Muscle layer of duodenum (tissue), 2 donors: ENCODE measurements at regions not wholly inside any gene's neighbourhood (a gene's known extent, or its start where the extent isn't known, plus 50 kb on each side); places are given as distances from the start of the nearest gene placed in this dataset.

ENCODE experiments used
- H3K27ac ChIP-seq: one replicate; pipeline ENCODE4 v1.7.0; 2013; ENCODE audit warnings: mild to moderate bottlenecking, low read length
- H3K27me3 ChIP-seq: one replicate; pipeline ENCODE4 v1.7.0; 2013; ENCODE audit warnings: low read depth, mild to moderate bottlenecking, control low read depth, low read length
- H3K36me3 ChIP-seq, 2 donors: one replicate each; pipeline ENCODE4 v1.7.0; 2013; ENCODE audit warnings: low read length in 2 of 2, control low read depth in 1 of 2, mild to moderate bottlenecking in 1 of 2; ENCODE audit not compliant: insufficient read depth in 2 of 2, control insufficient read depth in 1 of 2
- H3K4me1 ChIP-seq, 2 donors: one replicate each; pipeline ENCODE4 v1.7.0; 2013; ENCODE audit warnings: low read length in 2 of 2, mild to moderate bottlenecking in 2 of 2, control low read depth in 1 of 2, moderate library complexity in 1 of 2; ENCODE audit not compliant: insufficient read depth in 2 of 2, control insufficient read depth in 1 of 2
- H3K4me3 ChIP-seq, 2 donors: one replicate each; pipeline ENCODE4 v1.7.0; 2013; ENCODE audit warnings: low read length in 2 of 2, low read depth in 1 of 2, mild to moderate bottlenecking in 1 of 2
- H3K9me3 ChIP-seq, 2 donors: one replicate each; pipeline ENCODE4 v1.7.0; 2013; ENCODE audit warnings: low read length in 2 of 2, control low read depth in 1 of 2, mild to moderate bottlenecking in 1 of 2; ENCODE audit not compliant: control insufficient read depth in 1 of 2
- donor health status: healthy.

DNA sequence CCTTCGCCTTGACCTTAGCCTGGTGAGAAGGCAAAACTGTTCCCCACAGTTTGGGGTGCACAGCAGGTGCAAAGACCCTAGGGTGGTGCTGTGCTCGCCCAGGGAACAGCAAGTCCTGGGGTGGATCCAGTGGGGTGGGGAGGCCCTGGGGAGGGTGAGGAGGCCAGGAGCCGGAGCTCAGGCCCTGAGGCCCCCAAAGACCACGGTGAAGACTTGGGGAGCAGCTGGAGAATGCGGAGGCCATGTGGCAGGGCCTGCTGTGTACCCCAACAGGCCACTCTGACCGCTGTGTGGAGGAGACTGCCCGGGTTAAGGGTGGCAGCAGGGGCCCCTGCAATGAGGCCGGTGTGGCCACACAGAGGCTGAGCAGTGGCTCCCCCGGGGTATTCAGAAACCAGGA lies 101.1 kb upstream of the RTL6 start:
- H3K4me1 ChIP-seq: no peaks in the 10 kb centered on the region
- H3K27me3 ChIP-seq: no peaks in the 10 kb centered on the region
- H3K27ac ChIP-seq: no peak overlapping the region
- H3K36me3 ChIP-seq: no peaks in the 10 kb centered on the region
- H3K9me3 ChIP-seq: no peaks in the 10 kb centered on the region
- H3K4me3 ChIP-seq: no peak overlapping the region

DNA sequence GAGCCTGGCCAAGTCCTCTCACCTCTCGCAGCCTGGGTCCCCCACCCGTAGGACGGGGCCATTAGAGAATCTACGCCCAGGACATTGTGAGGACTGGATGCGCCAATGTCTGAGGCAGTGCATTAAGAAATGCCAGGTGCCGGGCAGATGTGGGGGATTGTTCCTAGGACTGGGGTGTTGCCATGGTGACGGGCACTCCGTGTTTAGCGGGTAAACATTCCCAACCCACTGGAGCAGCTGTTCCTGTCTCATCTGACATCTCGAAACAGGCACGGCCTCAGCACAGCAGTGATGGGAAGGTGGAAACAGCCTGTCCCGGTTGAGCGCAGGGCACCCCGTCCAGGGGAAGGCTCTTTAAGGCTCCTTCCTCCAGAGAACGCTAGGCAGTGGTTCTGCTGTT lies 99.6 kb upstream of the RTL6 start:
- H3K4me1 ChIP-seq: no peaks in the 10 kb centered on the region
- no peaks in the 10 kb centered on the region for H3K9me3 ChIP-seq
- H3K27ac ChIP-seq: no peak overlapping the region
- H3K36me3 ChIP-seq: no peaks in the 10 kb centered on the region
- no peak overlapping the region for H3K4me3 ChIP-seq
- no peaks in the 10 kb centered on the region for H3K27me3 ChIP-seq

DNA sequence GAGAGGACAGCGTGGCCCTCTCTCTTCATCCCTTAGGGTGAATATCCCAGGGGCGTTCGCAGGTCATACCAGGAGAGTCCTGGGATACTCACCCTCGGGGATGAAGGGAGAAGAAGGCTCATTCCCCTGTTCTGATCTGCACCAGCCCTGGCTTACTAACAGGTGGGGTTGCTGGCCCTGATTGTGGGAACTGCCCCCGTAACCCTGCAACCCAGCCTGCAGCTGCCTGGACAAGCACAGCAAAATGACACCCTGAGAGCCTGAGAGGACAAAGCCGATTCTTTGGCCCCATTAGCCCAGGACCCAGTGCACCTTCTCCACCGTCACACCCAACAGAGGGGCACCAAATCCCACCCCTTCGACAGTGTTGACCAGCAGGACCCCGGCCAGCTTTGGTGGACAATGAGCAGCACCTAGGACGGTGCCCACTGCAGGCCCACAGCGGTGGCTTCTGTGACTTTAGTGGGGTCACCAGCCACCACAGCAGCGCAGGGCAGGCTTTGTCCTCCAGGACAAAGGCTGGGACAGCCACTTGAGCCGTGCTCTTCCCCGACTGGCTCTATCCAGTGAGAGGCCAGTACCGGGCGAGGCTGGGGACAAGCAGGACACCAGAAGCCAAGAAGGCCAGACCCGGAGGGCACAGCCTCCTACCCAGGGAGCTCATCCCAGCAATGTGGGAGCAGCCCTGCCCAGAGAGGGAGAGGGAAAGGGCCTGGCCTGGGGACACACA lies 98.5 kb upstream of the RTL6 start:
- Histone ChIP-seq H3K36me3 (no peaks in the 10 kb centered on the region), H3K27me3 (no peaks in the 10 kb centered on the region), H3K4me3 (no peak overlapping the region), H3K9me3 (no peaks in the 10 kb centered on the region), H3K27ac (no peak overlapping the region), H3K4me1 (no peaks in the 10 kb centered on the region)

DNA sequence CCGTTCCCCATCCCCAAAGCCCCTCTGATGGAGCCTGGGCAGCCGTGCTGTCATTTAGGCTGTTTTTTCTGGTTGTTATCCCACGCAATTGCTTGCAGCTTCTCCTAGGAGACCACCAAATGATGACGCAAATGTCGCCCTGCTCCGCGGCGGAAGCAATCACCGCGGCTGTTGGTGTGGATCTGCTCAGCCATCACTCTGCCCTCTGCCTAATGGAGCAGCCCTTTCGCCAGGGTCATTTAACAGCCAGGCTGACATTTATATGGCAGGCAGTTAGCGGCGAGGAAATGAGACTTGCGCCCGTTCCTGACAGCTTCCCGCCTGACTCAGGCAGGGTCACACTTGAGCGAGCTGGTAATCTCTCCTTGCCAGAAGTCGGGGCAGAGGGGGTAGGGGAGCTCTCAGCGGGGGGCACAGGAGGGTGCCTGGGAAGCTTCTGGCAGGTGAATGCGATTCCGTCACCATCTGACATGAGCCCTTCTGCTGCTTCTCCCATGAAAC lies 97.9 kb upstream of the RTL6 start:
- Histone ChIP-seq H3K4me1 (no peaks in the 10 kb centered on the region), H3K36me3 (no peaks in the 10 kb centered on the region), H3K27ac (no peak overlapping the region), H3K27me3 (no peaks in the 10 kb centered on the region), H3K9me3 (no peaks in the 10 kb centered on the region), H3K4me3 (no peak overlapping the region)

DNA sequence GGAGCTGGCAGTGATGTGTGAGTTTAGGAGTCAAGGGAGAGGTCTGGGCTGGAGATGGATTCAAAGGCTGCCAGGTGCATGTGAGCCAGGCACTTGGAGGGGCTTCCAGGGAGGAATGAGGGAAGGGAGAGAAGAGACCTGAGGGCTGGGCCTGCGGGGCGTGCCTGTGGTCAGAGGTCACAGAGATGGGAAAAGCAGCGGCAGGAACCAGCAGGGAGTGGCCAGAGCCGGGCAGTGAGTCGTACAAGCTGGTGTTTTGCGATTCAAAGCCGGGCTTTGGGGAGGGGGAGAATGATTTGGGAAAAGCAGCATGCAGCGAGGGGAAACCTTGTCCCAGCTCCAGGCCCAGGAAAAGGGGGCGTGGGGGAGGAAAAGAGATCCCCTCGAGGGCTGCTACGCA lies 96.9 kb upstream of the RTL6 start:
- Histone ChIP-seq H3K4me1 (no peaks in the 10 kb centered on the region), H3K4me3 (no peak overlapping the region), H3K9me3 (peaks cover 0 to 3% of the 10 kb centered on the region in 2 donors), H3K27ac (no peak overlapping the region), H3K27me3 (no peaks in the 10 kb centered on the region), H3K36me3 (no peaks in the 10 kb centered on the region)

DNA sequence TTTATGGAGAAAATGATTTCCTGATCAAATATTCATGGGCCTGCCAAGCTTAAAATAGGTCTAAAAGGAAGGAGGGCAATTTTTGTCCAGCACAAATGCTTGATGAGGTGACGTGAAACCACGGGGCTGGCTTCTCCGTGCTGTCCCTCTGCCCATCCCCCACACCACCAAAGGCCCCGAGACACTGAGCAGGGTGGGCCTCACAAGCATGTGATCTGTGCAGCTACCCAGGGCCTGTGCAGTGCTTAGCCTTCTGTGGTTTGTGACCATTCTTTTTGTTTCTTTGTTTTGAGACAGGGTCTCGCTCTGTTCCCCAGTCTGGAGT lies 94.8 kb upstream of the RTL6 start:
- Histone ChIP-seq H3K27ac (no peak overlapping the region), H3K9me3 (peaks cover 0 to 8% of the 10 kb centered on the region in 2 donors), H3K4me3 (no peak overlapping the region), H3K4me1 (no peaks in the 10 kb centered on the region), H3K27me3 (no peaks in the 10 kb centered on the region), H3K36me3 (no peaks in the 10 kb centered on the region)

DNA sequence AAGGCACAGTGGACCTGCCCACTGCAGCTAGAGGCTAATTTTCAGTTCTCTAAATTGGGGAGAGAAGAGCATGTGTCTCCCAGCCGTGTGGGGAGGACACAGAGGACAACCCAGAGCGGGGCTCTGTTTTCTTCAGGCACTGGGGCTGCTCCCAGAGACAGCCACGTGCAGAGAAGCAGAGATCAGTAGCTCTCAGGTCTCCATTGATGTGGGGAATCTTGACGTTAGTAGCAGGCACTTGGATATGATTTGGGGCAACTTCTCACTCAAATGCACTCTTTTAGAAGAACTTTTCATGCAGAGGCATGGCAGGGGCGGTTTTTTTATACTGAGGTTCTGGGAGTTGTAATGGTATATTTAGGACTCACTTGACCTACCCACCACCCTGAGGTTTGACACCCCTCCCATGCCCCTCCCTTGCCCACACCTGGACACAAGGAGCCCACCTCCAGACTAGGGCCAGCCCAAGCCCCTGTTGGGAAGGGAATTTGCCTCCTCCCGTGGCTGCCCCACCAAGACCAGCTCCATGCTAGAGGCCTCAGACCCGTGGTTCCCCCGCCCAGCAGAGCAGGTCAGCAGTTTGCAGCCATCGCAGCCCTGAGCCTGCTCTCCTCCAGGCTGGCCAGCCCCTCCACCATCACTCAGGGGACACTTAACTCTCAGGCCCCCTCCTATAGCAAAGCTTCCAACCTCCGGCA lies 94.2 kb upstream of the RTL6 start:
- no peak overlapping the region for H3K4me3 ChIP-seq
- H3K36me3 ChIP-seq: no peaks in the 10 kb centered on the region
- no peak overlapping the region for H3K27ac ChIP-seq
- H3K9me3 ChIP-seq: peaks cover 0 to 8% of the 10 kb centered on the region in 2 donors
- H3K4me1 ChIP-seq: no peaks in the 10 kb centered on the region
- H3K27me3 ChIP-seq: no peaks in the 10 kb centered on the region

DNA sequence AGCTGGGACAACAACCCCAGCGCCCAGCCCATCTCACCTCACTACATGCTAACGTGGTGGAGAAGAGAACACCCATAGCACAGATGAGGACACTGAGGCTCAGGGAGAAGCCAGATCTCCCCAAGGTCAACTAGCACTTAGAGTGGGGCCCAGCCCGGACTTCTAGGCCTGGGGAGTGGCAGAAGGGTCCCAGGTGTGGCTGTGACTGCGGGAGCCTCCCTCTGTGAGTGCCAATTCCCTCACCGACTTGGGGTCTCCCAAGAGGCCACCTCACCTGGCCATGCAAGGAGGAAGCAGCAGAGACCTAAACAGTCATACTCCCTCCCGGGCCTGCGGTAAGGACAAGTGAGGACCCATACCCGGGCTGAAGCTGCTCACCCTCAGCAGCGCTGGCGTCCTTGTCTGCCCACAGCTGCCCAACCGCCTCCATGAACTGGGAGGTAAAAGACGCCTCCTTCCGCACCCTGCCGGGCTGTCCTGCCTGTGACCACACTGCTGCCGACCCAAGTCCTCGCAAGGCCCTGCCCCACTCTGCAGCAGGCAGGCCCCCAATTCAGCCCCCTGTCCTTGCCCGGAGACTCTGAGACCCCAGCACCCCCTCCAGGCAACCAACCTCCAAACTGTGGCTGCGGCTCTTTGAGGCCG lies 93.2 kb upstream of the RTL6 start:
- Histone ChIP-seq H3K27ac (no peak overlapping the region), H3K4me1 (no peaks in the 10 kb centered on the region), H3K4me3 (no peak overlapping the region), H3K27me3 (no peaks in the 10 kb centered on the region), H3K36me3 (no peaks in the 10 kb centered on the region), H3K9me3 (peaks cover 0 to 8% of the 10 kb centered on the region in 2 donors)

DNA sequence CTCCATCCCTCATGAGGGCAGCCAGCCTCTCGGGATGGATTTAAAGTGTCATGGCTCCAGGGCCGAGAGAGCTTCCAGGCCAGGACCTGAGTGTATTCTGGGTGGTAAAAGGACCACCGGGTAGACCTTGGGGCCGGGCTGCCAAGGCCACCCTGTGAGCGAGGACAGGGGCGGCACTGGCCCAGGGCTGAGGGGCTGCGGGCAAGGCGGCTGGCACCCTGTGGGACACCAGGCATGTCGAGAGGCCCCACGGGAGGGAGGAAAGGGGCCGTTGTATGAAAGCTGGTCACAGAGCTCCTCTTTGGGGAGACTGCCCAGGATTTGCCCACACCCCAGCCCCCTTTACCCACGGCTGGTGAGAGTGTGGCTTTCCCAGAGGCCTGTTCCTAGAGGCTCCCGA lies 92.3 kb upstream of the RTL6 start:
- no peak overlapping the region for H3K27ac ChIP-seq
- no peaks in the 10 kb centered on the region for H3K4me1 ChIP-seq
- H3K36me3 ChIP-seq: no peaks in the 10 kb centered on the region
- H3K4me3 ChIP-seq: no peak overlapping the region
- peaks cover 0 to 8% of the 10 kb centered on the region in 2 donors for H3K9me3 ChIP-seq
- H3K27me3 ChIP-seq: peaks cover 6% of the 10 kb centered on the region

DNA sequence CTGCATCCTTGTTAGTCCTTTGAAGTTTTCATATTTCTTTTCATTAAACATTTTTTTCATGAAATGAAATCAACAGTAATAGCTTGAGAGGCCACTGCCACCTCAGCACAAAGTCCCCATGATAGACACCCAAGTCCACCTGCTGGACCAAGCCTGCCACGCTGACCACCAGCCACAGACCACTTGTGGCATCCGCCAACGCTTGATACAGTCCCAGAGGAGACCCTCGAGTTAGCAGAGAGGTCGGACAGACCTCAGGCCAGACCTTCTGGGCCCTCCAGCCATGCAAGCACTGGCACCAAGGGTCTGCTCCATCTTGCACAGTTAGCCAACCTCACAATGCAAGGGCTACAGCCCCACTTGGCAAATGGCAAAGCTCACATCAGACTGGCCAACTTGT lies 91.8 kb upstream of the RTL6 start:
- no peaks in the 10 kb centered on the region for H3K36me3 ChIP-seq
- no peak overlapping the region for H3K27ac ChIP-seq
- H3K4me3 ChIP-seq: no peak overlapping the region
- peaks cover 6% of the 10 kb centered on the region for H3K27me3 ChIP-seq
- peaks cover 0 to 8% of the 10 kb centered on the region in 2 donors for H3K9me3 ChIP-seq
- no peaks in the 10 kb centered on the region for H3K4me1 ChIP-seq

DNA sequence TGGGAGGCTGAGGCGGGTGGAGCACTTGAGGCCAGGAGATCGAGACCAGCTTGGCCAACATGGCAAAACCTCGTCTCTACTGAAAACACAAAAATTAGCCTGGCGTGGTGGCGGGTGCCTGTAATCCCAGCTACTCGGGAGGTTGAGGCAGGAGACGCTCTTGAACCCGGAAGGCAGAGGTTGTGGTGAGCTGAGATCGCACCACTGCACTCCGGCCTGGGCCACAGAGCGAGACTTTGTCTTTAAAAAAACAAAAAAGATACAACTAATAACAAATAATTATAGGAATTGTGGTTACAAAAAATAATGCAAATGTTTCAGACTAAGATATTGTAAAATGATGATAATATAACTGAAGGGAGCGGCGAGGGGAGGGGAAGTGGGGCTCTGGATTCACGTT lies 90.3 kb upstream of the RTL6 start:
- Histone ChIP-seq H3K4me1 (no peaks in the 10 kb centered on the region), H3K27me3 (peaks cover 6% of the 10 kb centered on the region)

More for the DNA sequence above, 90.3 kb upstream of the RTL6 start:
- no peaks in the 10 kb centered on the region for H3K36me3 ChIP-seq
- no peak overlapping the region for H3K27ac ChIP-seq
- H3K9me3 ChIP-seq: peaks cover 0 to 8% of the 10 kb centered on the region in 2 donors
- H3K4me3 ChIP-seq: no peak overlapping the region
